GM19023 (cell line): ENCODE measurements at regions not wholly inside any gene's neighbourhood (a gene's known extent, or its start where the extent isn't known, plus 50 kb on each side); places are given as distances from the start of the nearest gene placed in this dataset.

Source experiments
- ATAC-seq: cut with Tn5 transposase; IDR thresholded peaks from one replicate; pipeline ENCODE4 v1.9.1; 2021; ENCODE audit warnings: mild to moderate bottlenecking, moderate library complexity; ENCODE audit not compliant: unreplicated experiment

- ATAC-seq: no peak
These were observed 74.8 kb downstream of the ZNF280B start for GRCh38 chr22:22433770-22434169.
